ENCODE measurements at regions not wholly inside any gene's neighbourhood (a gene's known extent, or its start where the extent isn't known, plus 50 kb on each side); places are given as distances from the start of the nearest gene placed in this dataset.

- no TSS peak for BruUV-seq (replicated peaks)
- ChIA-PET POLR2A (ENCODE audit: unreplicated experiment) (no interaction called here), CTCF (interaction anchor here (0.6 kb wide), 1 partner anchor 26 kb away, joined by 3 read pairs; no protein-coding TSS in a partner anchor)
- intact Hi-C loops (cut with micrococcal nuclease) (no loop called here), in situ Hi-C loops (cut with MboI; ENCODE audit: low sequenced_read_pairs) (no loop called here), dilution Hi-C loops (cut with HindIII; ENCODE audit: low sequenced_read_pairs, unreplicated experiment) (no loop called here)
- Histone ChIP-seq H4K20me1 (ENCODE audit: insufficient read depth, low read length) (no peaks in the 10 kb centered on the region), H3K9me1 (ENCODE audit: insufficient read depth, low read length) (no peaks in the 10 kb centered on the region), H2AFZ (replicated peaks; ENCODE audit: low read length, poor library complexity) (no peak overlapping the region), H3K36me3 (ENCODE audit: control insufficient read depth, insufficient read depth, low read length) (no peaks in the 10 kb centered on the region), H3K9me3 (ENCODE audit: control insufficient read depth, insufficient read depth, low read length) (peaks cover 13% of the 10 kb centered on the region), H3K4me2 (ENCODE audit: low read depth, low read length) (no peak overlapping the region), H4K5ac (ENCODE audit: low read depth, low read length) (no peak overlapping the region), H4K91ac (ENCODE audit: insufficient read depth, low read depth, low read length) (no peak overlapping the region), H3K27ac (ENCODE audit: insufficient read depth, low read length) (no peak overlapping the region), H3K4ac (ENCODE audit: low read depth, low read length) (no peak overlapping the region), H3K56ac (ENCODE audit: extremely low read depth, insufficient read depth, low read length) (no peak overlapping the region), H2BK5ac (ENCODE audit: low read depth, low read length, poor library complexity, severe bottlenecking) (no peak overlapping the region), H3K4me3 (ENCODE audit: insufficient read depth, low read depth, low read length) (no peak overlapping the region), H2BK15ac (ENCODE audit: low read depth, low read length) (no peak overlapping the region), H2BK120ac (ENCODE audit: low read depth, low read length) (no peak overlapping the region), H3K27me3 (ENCODE audit: control insufficient read depth, insufficient read depth, low read length) (no peaks in the 10 kb centered on the region), H3K4me1 (ENCODE audit: control insufficient read depth, insufficient read depth, low read length) (no peaks in the 10 kb centered on the region), H4K8ac (ENCODE audit: low read depth in 2 of 2, low read length in 2 of 2) (no peak overlapping the region), H2AK9ac (replicated peaks; ENCODE audit: low read depth, low read length, poor library complexity) (no peak overlapping the region), H3K79me1 (ENCODE audit: low read depth in 1 of 2, low read length in 2 of 2) (no peaks in the 10 kb centered on the region), H3K14ac (replicated peaks; ENCODE audit: low read depth, low read length) (no peak overlapping the region), H2BK20ac (ENCODE audit: low read depth, low read length) (no peak overlapping the region), H3K9ac (ENCODE audit: low read depth, low read length) (no peak overlapping the region), H3K23ac (ENCODE audit: low read depth, low read length) (no peak overlapping the region), H3K18ac (ENCODE audit: low read depth, low read length) (no peak overlapping the region), H2AK5ac (ENCODE audit: low read depth, low read length) (no peak overlapping the region)
- DNase-seq, result no peak
- 57% methylated on average over 5 of the region's 6 CpGs; no CpG with 5 or more reads in 1 of the 2 experiments for WGBS, 2 experiments (ENCODE audit: extremely low coverage in 2 of 2, insufficient read length in 1 of 2)
- TF ChIP-seq, protein P1, sequence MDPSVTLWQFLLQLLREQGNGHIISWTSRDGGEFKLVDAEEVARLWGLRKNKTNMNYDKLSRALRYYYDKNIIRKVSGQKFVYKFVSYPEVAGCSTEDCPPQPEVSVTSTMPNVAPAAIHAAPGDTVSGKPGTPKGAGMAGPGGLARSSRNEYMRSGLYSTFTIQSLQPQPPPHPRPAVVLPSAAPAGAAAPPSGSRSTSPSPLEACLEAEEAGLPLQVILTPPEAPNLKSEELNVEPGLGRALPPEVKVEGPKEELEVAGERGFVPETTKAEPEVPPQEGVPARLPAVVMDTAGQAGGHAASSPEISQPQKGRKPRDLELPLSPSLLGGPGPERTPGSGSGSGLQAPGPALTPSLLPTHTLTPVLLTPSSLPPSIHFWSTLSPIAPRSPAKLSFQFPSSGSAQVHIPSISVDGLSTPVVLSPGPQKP (IDR thresholded peaks at IDR 0.05; ENCODE audit: borderline replicate concordance, low read depth, low read length), result no peak
- no peak for TF ChIP-seq RAD21 (IDR thresholded peaks at IDR 0.05; ENCODE audit: low read length)
- no peak for TF ChIP-seq BHLHE40 (IDR thresholded peaks at IDR 0.05; ENCODE audit: low read depth, low read length)
- no peak for TF ChIP-seq CEBPB (IDR thresholded peaks at IDR 0.05; ENCODE audit: low read depth, low read length)
- TF ChIP-seq FOS (IDR thresholded peaks at IDR 0.05; ENCODE audit: low read depth, low read length), result no peak
- no peak for ATAC-seq (ENCODE audit: low read depth)
Measured at GRCh38 chr7:51869452-51869851, 552.8 kb upstream of the COBL start.
